Cardiac fibroblast (primary cell): ENCODE measurements at regions not wholly inside any gene's neighbourhood (a gene's known extent, or its start where the extent isn't known, plus 50 kb on each side); places are given as distances from the start of the nearest gene placed in this dataset.

ENCODE experiments used
- DNase-seq, 2 donors: peaks; one replicate each; pipeline versions ENCODE4 v3.0.0 to v3.0.0-alpha.2; 2010; ENCODE audit warnings: low read depth in 2 of 2
- H3K4me3 ChIP-seq, 2 donors: replicated peaks in 1 of 2; 1 replicate in 1 of 2; 2 replicates in 1 of 2; pipeline ENCODE4 v1.5.1; 2011; ENCODE audit warnings: low read depth in 2 of 2, low read length in 2 of 2, mild to moderate bottlenecking in 2 of 2, moderate library complexity in 1 of 2
- CTCF ChIP-seq: IDR thresholded peaks from one replicate; pipeline ENCODE4 v1.5.1; 2011; ENCODE audit warnings: low read depth, mild to moderate bottlenecking, low read length, inconsistent platforms

DNA sequence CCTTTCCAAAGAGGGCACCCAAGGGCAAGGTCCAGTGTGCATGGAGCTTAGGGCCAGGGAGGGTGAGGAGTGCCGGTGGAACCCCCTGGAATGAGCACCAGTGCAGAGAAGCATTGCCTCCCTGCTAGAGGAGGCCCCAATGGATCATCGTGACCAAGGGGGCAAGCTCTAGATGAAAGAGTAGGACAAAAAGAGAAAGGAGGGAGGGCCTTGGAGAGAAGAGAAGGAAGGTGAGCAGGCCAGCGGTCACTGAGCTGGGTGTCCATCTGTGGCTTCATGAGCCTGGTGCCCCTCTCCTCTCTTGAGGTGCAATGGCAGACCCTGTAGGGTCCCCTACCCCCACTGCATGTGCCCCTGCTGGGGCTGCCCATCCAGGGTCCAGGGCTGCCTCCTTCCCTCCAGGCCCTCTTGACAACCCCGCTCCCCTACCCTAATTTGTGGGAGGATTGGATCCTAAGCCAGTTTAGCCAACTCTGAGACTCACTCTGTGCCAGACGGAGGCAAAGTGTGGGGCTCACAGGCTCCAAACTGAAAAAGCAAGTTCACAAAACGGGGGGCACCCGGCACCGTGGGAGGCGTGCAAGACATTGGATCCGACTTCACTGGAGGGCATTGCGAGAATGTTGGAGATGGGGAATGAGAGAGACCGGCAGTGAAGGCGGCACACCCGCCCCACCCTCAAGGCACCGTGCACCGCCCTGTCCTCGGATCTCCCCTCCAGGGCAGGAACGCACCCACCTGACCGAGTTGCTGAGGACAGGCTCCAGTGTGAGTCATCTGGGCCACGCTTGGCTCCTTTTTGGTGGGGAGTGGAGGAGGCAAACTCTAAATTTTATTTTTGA, 207.5 kb downstream of the KIF26A start:
- H3K4me3 ChIP-seq: no peak overlapping the region
- no peak for TF ChIP-seq CTCF
- DNase-seq: no peak

DNA sequence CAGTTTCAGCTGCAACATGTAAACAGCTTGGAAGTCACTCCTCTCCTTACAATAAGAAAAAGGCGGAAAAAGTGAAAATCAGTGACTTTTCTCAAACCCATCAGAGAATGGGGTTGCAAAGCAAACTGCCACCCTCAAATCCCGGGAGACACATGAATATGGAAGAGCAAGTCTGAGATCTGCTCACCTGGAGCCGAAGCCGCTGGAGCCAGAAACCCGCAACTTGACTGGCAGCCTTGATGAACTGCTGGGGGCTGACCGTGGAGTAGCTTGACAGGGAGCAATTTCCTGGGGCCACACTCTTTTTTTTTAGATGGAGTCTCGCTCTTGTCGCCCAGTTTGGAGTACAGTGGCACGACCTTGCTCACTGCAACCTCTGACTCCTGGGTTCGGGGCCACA, 208.2 kb downstream of the KIF26A start:
- TF ChIP-seq CTCF: no peak
- H3K4me3 ChIP-seq: no peak overlapping the region
- no peak for DNase-seq

DNA sequence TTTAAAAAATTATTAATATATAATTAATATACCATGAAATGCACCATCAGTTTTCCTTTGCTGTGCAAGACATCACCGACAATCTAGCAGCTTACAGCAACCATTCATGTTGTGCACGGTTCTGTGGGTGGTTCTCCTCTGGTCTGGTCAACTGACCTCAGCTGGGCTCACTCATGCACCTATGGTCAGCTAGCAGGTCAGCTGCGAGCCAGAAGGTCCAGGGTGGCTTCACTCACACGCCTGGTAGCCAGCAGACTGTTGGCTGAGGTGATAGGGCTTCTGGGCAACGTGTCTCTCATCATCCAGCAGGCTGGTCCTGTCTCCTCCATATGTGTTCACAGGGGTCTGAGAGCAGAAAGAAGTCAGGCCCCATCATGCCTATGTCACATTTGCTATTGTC, 210.4 kb downstream of the KIF26A start:
- no peak overlapping the region for H3K4me3 ChIP-seq
- no peak for TF ChIP-seq CTCF
- DNase-seq: no peak

- DNase-seq: no peak
- no peak for TF ChIP-seq CTCF
- no peak overlapping the region for H3K4me3 ChIP-seq
Measured at GRCh38 chr14:104349950-104350349, 211.6 kb downstream of the KIF26A start.

GRCh38 chr14:104350463-104351185, 212.2 kb downstream of the KIF26A start:
- TF ChIP-seq CTCF: no peak
- no peak overlapping the region for H3K4me3 ChIP-seq
- no peak for DNase-seq

DNA sequence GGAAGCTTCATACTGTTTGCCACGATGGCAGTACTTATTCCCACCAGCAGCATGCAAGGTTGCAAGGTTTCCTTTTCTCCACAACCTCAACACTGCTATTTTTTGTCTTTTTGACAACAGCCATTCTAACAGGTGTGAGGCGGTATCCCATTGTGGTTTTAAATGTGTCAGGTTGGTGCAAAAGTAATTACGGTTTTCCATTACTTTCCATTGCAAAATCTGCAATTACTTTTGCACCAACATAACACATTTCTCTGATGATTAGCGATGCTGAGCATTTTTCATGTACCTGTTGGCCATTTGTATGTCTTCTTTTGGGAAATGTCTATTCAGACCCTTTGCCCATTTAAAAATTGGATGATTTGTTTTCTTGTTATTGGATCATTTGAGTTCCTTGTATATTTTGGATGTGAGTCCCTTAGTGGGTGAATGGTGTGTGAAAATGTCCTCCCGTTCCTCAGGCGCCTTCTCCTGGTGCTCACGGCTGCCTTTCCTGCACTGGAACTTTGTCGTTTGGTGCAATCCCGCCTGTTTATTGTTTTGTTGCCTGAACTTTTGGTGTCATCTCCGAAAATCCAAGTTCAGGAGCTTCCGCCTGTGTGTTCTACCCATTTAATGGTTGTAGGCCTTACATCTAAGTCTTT, 213.6 kb downstream of the KIF26A start:
- no peak for TF ChIP-seq CTCF
- no peak overlapping the region for H3K4me3 ChIP-seq
- no peak for DNase-seq
